Peyer's patch (tissue), 4 donors: ENCODE measurements at regions not wholly inside any gene's neighbourhood (a gene's known extent, or its start where the extent isn't known, plus 50 kb on each side); places are given as distances from the start of the nearest gene placed in this dataset.

Experiments used
- CTCF ChIP-seq, 6 experiments: fragments of 450-650 bp in 4 of 6; fragments of 200-600 bp in 2 of 6; sonication (generic) in 1 of 6; IDR thresholded peaks; one replicate each; pipeline ENCODE4 v1.5.1; 2017 to 2019; ENCODE audit warnings: antibody characterized with exemption in 6 of 6, mild to moderate bottlenecking in 3 of 6, moderate library complexity in 1 of 6
- POLR2A ChIP-seq, 2 donors: fragments of 450-650 bp; IDR thresholded peaks; one replicate each; pipeline ENCODE4 v1.5.1; 2017; ENCODE audit warnings: antibody characterized with exemption in 2 of 2, mild to moderate bottlenecking in 2 of 2, moderate library complexity in 2 of 2

DNA sequence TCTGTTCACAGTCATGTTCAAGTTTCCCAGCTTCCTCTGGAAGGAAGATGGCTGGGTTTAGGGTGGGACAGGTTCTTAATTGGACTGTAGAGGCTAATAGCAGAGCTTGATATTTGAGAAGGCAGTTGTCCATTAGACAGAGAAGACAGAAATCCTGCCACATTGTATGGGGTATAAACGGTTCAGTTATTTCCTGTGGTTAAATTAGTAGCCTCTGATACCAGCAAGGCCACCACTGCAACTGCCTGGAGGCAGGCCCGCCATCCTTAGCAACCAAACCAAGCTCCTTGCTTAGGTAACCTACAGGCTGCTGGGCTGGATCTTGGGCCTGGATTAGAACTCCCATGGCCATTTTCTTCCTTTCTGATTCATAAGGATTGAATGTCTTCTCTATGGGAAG is 1367.0 kb downstream of the PCDH7 start:
- TF ChIP-seq CTCF (IDR thresholded peaks at IDR 0.05) (no peak), POLR2A (IDR thresholded peaks at IDR 0.05) (no peak)
